ENCODE measurements at regions not wholly inside any gene's neighbourhood (a gene's known extent, or its start where the extent isn't known, plus 50 kb on each side); places are given as distances from the start of the nearest gene placed in this dataset.

DNA sequence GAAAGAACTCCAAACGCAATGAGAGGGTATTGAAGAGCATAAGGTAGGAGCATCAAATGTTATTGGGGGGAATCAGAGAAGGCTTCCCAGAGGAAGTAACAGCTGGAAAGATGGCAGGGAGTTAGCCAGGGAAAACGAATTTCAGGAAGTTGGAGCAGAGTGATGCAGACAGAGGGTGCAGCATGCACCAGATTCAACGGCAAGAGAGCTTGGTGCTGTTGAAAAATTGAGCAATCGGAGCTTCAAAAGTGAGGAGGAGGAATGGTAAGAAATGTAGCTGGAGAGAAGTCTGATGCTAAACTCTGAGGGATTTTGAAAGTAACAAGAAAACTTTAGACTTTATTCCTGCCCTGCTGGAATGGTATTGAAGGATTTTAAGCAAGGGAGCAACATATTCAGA, 541.0 kb upstream of the LMCD1 start:
- Histone ChIP-seq H3K27ac (no peak overlapping the region), H3K4me1 (ENCODE audit: insufficient read depth) (no peaks in the 10 kb centered on the region), H3K27me3 (replicated peaks; ENCODE audit: insufficient read depth) (no peaks in the 10 kb centered on the region), H3K4me3 (no peak overlapping the region), H3K9ac (no peak overlapping the region), H2AFZ (no peak overlapping the region), H3K4me2 (ENCODE audit: unreplicated experiment) (no peak overlapping the region), H3K79me2 (ENCODE audit: insufficient read depth) (no peaks in the 10 kb centered on the region), H3K9me3 (ENCODE audit: low read depth) (no peaks in the 10 kb centered on the region), H3K9me2 (ENCODE audit: insufficient read depth) (no peaks in the 10 kb centered on the region), H3F3A (ENCODE audit: insufficient read depth) (no peaks in the 10 kb centered on the region), H4K20me1 (ENCODE audit: insufficient read depth) (no peaks in the 10 kb centered on the region), H3K36me3 (ENCODE audit: low read depth) (no peaks in the 10 kb centered on the region)
- TF ChIP-seq EZH2phosphoT487 (IDR thresholded peaks at IDR 0.05; ENCODE audit: insufficient read depth, low read depth), result no peak
- no peak for TF ChIP-seq EZH2 (IDR thresholded peaks at IDR 0.05; ENCODE audit: insufficient read depth, poor library complexity, severe bottlenecking)
- in situ Hi-C loops (cut with MboI), result no loop called here
- DNase-seq, result no peak
- 28 to 36% methylated on average over 4 of the region's 4 CpGs for WGBS, 2 experiments (ENCODE audit: low coverage in 1 of 2, low lambda C conversion rate in 2 of 2, missing lambda C conversion rate in 2 of 2)

DNA sequence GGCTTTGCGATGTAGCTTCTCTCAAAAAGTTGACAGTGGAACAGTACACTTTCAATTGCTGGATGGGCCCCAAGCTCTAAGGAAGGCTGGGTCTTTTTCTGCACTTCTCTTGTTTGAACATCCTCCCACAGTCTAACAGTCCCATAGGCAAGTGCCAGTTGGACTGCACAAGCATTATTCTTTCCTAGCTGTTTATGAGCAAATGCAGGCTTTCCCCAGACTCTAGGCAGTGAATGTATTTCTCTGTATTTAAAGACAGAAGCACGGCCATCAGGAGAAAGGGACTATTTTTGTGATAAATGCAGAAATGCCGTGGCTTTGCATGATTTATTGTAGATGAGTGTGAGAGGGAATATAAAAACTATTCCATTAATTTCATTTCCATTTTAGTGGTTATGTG, 539.3 kb upstream of the LMCD1 start:
- Histone ChIP-seq H4K20me1 (ENCODE audit: insufficient read depth) (no peaks in the 10 kb centered on the region), H3K36me3 (ENCODE audit: low read depth) (no peaks in the 10 kb centered on the region), H3K4me3 (no peak overlapping the region), H2AFZ (no peak overlapping the region), H3K9ac (no peak overlapping the region), H3F3A (ENCODE audit: insufficient read depth) (no peaks in the 10 kb centered on the region), H3K9me2 (ENCODE audit: insufficient read depth) (no peaks in the 10 kb centered on the region), H3K79me2 (ENCODE audit: insufficient read depth) (no peaks in the 10 kb centered on the region), H3K27ac (no peak overlapping the region), H3K9me3 (ENCODE audit: low read depth) (no peaks in the 10 kb centered on the region), H3K4me2 (ENCODE audit: unreplicated experiment) (no peak overlapping the region), H3K4me1 (ENCODE audit: insufficient read depth) (no peaks in the 10 kb centered on the region), H3K27me3 (replicated peaks; ENCODE audit: insufficient read depth) (no peaks in the 10 kb centered on the region)
- 0 to 2% methylated on average over 3 of the region's 3 CpGs for WGBS, 2 experiments (ENCODE audit: low coverage in 1 of 2, low lambda C conversion rate in 2 of 2, missing lambda C conversion rate in 2 of 2)
- no peak for DNase-seq
- in situ Hi-C loops (cut with MboI), result no loop called here
- no peak for TF ChIP-seq EZH2phosphoT487 (IDR thresholded peaks at IDR 0.05; ENCODE audit: insufficient read depth, low read depth)
- TF ChIP-seq EZH2 (IDR thresholded peaks at IDR 0.05; ENCODE audit: insufficient read depth, poor library complexity, severe bottlenecking), result no peak

DNA sequence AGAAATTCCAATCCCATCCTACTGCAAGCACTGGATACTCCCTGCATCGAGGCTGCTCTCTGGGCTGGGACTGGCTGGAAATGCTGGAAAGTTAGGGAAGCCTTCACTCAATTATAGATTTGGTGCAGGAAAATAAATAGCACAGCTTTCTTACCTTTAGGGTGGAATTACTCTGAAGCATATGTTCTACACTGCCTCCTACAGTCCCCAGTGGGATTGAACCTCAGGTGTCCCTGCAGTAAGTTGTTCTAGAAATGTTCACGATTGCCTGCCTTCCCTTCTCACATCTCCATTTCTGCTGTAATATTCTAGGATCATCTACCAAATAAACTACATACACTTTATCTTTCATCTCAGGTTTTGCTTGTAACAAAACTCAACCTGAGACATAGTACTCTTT, 536.7 kb upstream of the LMCD1 start:
- WGBS, 2 experiments (ENCODE audit: low coverage in 1 of 2, low lambda C conversion rate in 2 of 2, missing lambda C conversion rate in 2 of 2), result 10 to 30% methylated on average over 2 of the region's 2 CpGs
- no peaks in the 10 kb centered on the region for H3K36me3 ChIP-seq (ENCODE audit: low read depth)
- no peaks in the 10 kb centered on the region for H3K4me1 ChIP-seq (ENCODE audit: insufficient read depth)
- H3F3A ChIP-seq (ENCODE audit: insufficient read depth), result no peaks in the 10 kb centered on the region
- no peaks in the 10 kb centered on the region for H3K9me3 ChIP-seq (ENCODE audit: low read depth)
- in situ Hi-C loops (cut with MboI), result no loop called here
- no peaks in the 10 kb centered on the region for H3K9me2 ChIP-seq (ENCODE audit: insufficient read depth)
- no peaks in the 10 kb centered on the region for H4K20me1 ChIP-seq (ENCODE audit: insufficient read depth)
- DNase-seq, result no peak
- H3K27ac ChIP-seq, result no peak overlapping the region
- no peak overlapping the region for H3K9ac ChIP-seq
- no peak overlapping the region for H2AFZ ChIP-seq
- no peak overlapping the region for H3K4me3 ChIP-seq
- no peaks in the 10 kb centered on the region for H3K79me2 ChIP-seq (ENCODE audit: insufficient read depth)
- no peak overlapping the region for H3K4me2 ChIP-seq (ENCODE audit: unreplicated experiment)
- no peaks in the 10 kb centered on the region for H3K27me3 ChIP-seq (replicated peaks; ENCODE audit: insufficient read depth)
- TF ChIP-seq EZH2phosphoT487 (IDR thresholded peaks at IDR 0.05; ENCODE audit: insufficient read depth, low read depth), result no peak
- no peak for TF ChIP-seq EZH2 (IDR thresholded peaks at IDR 0.05; ENCODE audit: insufficient read depth, poor library complexity, severe bottlenecking)

DNA sequence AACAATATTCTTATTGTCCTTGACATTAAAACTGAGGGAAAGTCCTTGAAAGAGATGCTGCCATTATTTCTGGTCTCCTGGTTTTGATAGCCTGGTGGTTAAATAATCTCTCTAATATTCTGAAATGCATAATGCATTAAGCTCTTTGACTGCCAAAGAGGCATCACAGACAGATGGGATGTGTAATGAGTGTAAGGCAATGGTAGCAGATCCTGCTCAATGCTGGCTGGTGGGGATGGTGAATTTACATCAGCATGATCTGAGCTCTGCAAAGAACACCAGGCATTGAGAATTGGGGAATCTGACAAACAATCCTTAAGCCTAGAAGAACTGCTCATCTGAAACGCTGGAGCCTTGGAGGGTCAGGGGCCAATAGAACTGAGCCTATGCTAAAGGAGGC, 528.6 kb upstream of the LMCD1 start:
- H3K27ac ChIP-seq, result no peak overlapping the region
- in situ Hi-C loops (cut with MboI), result no loop called here
- no peaks in the 10 kb centered on the region for H3K9me3 ChIP-seq (ENCODE audit: low read depth)
- no peak overlapping the region for H3K4me3 ChIP-seq
- no peaks in the 10 kb centered on the region for H3K36me3 ChIP-seq (ENCODE audit: low read depth)
- H3K4me1 ChIP-seq (ENCODE audit: insufficient read depth), result no peaks in the 10 kb centered on the region
- no peaks in the 10 kb centered on the region for H3F3A ChIP-seq (ENCODE audit: insufficient read depth)
- 26 to 29% methylated on average over 1 of the region's 1 CpG for WGBS, 2 experiments (ENCODE audit: low coverage in 1 of 2, low lambda C conversion rate in 2 of 2, missing lambda C conversion rate in 2 of 2)
- H3K79me2 ChIP-seq (ENCODE audit: insufficient read depth), result no peaks in the 10 kb centered on the region
- TF ChIP-seq EZH2 (IDR thresholded peaks at IDR 0.05; ENCODE audit: insufficient read depth, poor library complexity, severe bottlenecking) (no peak), EZH2phosphoT487 (IDR thresholded peaks at IDR 0.05; ENCODE audit: insufficient read depth, low read depth) (no peak)
- H3K9me2 ChIP-seq (ENCODE audit: insufficient read depth), result no peaks in the 10 kb centered on the region
- H4K20me1 ChIP-seq (ENCODE audit: insufficient read depth), result no peaks in the 10 kb centered on the region
- no peaks in the 10 kb centered on the region for H3K27me3 ChIP-seq (replicated peaks; ENCODE audit: insufficient read depth)
- DNase-seq, result no peak
- no peak overlapping the region for H3K9ac ChIP-seq
- no peak overlapping the region for H2AFZ ChIP-seq
- H3K4me2 ChIP-seq (ENCODE audit: unreplicated experiment), result no peak overlapping the region

Measured in GM23248 (cell line).